ENCODE measurements at regions not wholly inside any gene's neighbourhood (a gene's known extent, or its start where the extent isn't known, plus 50 kb on each side); places are given as distances from the start of the nearest gene placed in this dataset.

DNA sequence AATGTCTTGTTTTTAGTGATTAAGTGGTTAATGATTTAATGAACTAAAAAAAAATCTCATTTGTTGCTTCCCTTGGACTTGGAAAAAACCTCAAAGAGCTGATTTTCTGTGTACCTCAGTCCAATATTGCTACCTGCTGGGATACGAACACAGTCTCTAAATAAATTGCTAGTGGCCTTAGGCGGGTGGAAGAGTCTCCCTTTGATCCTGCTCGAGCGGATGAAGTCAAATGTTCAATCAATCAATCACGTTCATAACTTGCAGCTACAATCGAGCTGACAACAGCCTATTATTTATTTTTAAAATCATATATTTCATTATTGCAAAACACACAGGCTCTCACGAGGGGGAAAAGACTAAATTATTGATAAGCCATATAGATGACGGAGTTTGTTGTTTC is 57.3 kb upstream of the HABP2 start:
- Histone ChIP-seq H3K79me2 (replicated peaks; ENCODE audit: insufficient read depth, low read length) (no peaks in the 10 kb centered on the region), H3K9me3 (ENCODE audit: low read length) (no peaks in the 10 kb centered on the region), H3F3A (ENCODE audit: insufficient read depth, low read length, poor library complexity, severe bottlenecking) (no peaks in the 10 kb centered on the region), H3K4me3 (ENCODE audit: low read length) (no peak overlapping the region), H4K20me1 (ENCODE audit: insufficient read depth) (no peaks in the 10 kb centered on the region), H3K27ac (ENCODE audit: low read length) (no peak overlapping the region), H3K9me2 (ENCODE audit: insufficient read depth, low read length) (no peaks in the 10 kb centered on the region), H3K27me3 (ENCODE audit: insufficient read depth, low read depth, low read length) (no peaks in the 10 kb centered on the region), H3K9ac (ENCODE audit: low read length) (no peak overlapping the region), H3K4me2 (ENCODE audit: low read length) (no peak overlapping the region), H2AFZ (ENCODE audit: low read depth, low read length) (no peak overlapping the region), H3K36me3 (ENCODE audit: insufficient read depth, low read length) (no peaks in the 10 kb centered on the region)
- TF ChIP-seq EZH2 (IDR thresholded peaks at IDR 0.05; ENCODE audit: borderline replicate concordance, insufficient read depth, low read length, poor library complexity, severe bottlenecking) (no peak), CTCF (IDR thresholded peaks at IDR 0.05; ENCODE audit: poor library complexity, severe bottlenecking) (no peak), SMC3 (conservative IDR thresholded peaks at IDR 0.05; ENCODE audit: poor library complexity) (no peak), TAF1 (IDR thresholded peaks at IDR 0.05; ENCODE audit: low read depth) (no peak), EP300 (conservative IDR thresholded peaks at IDR 0.05; ENCODE audit: poor library complexity, severe bottlenecking) (no peak), RAD21 (conservative IDR thresholded peaks at IDR 0.05) (no peak), POLR2AphosphoS5 (IDR thresholded peaks at IDR 0.05) (no peak), MXI1 (conservative IDR thresholded peaks at IDR 0.05; ENCODE audit: poor library complexity, severe bottlenecking) (no peak)
- TF ChIP-seq, protein P1, sequence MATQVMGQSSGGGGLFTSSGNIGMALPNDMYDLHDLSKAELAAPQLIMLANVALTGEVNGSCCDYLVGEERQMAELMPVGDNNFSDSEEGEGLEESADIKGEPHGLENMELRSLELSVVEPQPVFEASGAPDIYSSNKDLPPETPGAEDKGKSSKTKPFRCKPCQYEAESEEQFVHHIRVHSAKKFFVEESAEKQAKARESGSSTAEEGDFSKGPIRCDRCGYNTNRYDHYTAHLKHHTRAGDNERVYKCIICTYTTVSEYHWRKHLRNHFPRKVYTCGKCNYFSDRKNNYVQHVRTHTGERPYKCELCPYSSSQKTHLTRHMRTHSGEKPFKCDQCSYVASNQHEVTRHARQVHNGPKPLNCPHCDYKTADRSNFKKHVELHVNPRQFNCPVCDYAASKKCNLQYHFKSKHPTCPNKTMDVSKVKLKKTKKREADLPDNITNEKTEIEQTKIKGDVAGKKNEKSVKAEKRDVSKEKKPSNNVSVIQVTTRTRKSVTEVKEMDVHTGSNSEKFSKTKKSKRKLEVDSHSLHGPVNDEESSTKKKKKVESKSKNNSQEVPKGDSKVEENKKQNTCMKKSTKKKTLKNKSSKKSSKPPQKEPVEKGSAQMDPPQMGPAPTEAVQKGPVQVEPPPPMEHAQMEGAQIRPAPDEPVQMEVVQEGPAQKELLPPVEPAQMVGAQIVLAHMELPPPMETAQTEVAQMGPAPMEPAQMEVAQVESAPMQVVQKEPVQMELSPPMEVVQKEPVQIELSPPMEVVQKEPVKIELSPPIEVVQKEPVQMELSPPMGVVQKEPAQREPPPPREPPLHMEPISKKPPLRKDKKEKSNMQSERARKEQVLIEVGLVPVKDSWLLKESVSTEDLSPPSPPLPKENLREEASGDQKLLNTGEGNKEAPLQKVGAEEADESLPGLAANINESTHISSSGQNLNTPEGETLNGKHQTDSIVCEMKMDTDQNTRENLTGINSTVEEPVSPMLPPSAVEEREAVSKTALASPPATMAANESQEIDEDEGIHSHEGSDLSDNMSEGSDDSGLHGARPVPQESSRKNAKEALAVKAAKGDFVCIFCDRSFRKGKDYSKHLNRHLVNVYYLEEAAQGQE (IDR thresholded peaks at IDR 0.05; ENCODE audit: borderline replicate concordance): no peak

DNA sequence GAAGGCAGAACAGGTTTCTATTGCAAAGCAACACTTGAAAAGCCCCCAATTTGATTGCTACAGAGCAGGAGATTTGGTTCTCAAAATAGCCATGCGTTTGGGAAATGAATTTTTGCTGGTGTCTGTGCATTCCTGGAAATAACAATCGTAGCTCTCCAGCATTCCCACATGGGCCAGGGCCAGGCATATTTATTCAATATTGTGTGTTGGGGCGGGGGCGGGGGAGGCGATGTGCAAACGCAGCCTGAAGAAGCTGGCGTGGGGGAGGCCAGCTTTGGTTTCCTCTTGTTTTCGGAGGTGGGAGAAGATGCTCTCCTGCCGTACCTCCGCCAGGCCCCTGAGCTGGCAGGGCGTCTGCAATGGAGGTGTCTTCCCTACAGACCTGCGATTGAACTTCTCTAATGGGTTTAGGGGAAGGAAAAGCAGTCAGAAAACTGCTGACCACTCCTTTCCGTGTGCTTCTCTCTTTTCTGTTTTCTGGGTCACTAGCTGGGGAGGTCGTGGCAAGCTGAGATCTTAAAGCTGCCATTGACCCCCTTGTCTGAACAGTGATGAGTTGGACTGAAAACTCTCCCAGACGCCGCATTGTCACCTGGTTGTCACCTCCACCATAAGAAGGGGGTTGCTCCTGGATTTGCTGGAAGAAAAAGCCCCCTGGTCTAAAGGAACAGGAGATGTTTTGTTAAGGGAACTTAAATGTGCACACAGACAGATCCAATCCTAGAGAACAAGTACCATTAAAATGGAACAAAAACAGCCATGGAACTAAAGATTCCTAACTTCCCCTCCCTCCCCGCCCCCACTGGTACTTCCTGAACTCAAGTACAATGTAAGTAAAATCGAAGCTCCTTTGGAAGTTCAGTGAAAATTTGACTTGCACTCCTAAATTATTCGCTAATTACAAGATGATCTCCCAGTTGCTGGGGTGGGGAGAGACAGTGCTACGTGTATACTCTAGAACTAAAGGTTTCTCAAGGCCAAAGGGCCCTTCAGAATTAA is 56.4 kb upstream of the HABP2 start:
- no peak for TF ChIP-seq MXI1 (conservative IDR thresholded peaks at IDR 0.05; ENCODE audit: poor library complexity, severe bottlenecking)
- no peak for TF ChIP-seq EZH2 (IDR thresholded peaks at IDR 0.05; ENCODE audit: borderline replicate concordance, insufficient read depth, low read length, poor library complexity, severe bottlenecking)
- no peak for TF ChIP-seq EP300 (conservative IDR thresholded peaks at IDR 0.05; ENCODE audit: poor library complexity, severe bottlenecking)
- TF ChIP-seq CTCF (IDR thresholded peaks at IDR 0.05; ENCODE audit: poor library complexity, severe bottlenecking): no peak
- no peak for TF ChIP-seq TAF1 (IDR thresholded peaks at IDR 0.05; ENCODE audit: low read depth)
- no peak overlapping the region for H3K4me3 ChIP-seq (ENCODE audit: low read length)
- H3K9ac ChIP-seq (ENCODE audit: low read length): no peak overlapping the region
- no peaks in the 10 kb centered on the region for H3K9me3 ChIP-seq (ENCODE audit: low read length)
- H3K27me3 ChIP-seq (ENCODE audit: insufficient read depth, low read depth, low read length): no peaks in the 10 kb centered on the region
- H4K20me1 ChIP-seq (ENCODE audit: insufficient read depth): no peaks in the 10 kb centered on the region
- H3K36me3 ChIP-seq (ENCODE audit: insufficient read depth, low read length): no peaks in the 10 kb centered on the region
- no peak overlapping the region for H2AFZ ChIP-seq (ENCODE audit: low read depth, low read length)
- H3K9me2 ChIP-seq (ENCODE audit: insufficient read depth, low read length): no peaks in the 10 kb centered on the region
- H3K27ac ChIP-seq (ENCODE audit: low read length): no peak overlapping the region
- H3F3A ChIP-seq (ENCODE audit: insufficient read depth, low read length, poor library complexity, severe bottlenecking): no peaks in the 10 kb centered on the region
- H3K4me2 ChIP-seq (ENCODE audit: low read length): no peak overlapping the region
- no peaks in the 10 kb centered on the region for H3K79me2 ChIP-seq (replicated peaks; ENCODE audit: insufficient read depth, low read length)
